CD8-positive, alpha-beta memory T cell (primary cell): ENCODE measurements at regions not wholly inside any gene's neighbourhood (a gene's known extent, or its start where the extent isn't known, plus 50 kb on each side); places are given as distances from the start of the nearest gene placed in this dataset.

Source experiments
- CTCF ChIA-PET: fragments of 350-600 bp; sonication (Branson Sonifier 250); formaldehyde crosslinking; loops from one replicate; lab custom pipeline; 2021; ENCODE audit warnings: antibody characterized with exemption; lab: Charles Lee
- POLR2A ChIA-PET: fragments of 350-600 bp; sonication (Branson Sonifier 250); formaldehyde crosslinking; loops from one replicate; lab custom pipeline; 2021; ENCODE audit warnings: antibody characterized with exemption; lab: Charles Lee
- DNase-seq, 5 donors: peaks; one replicate each; pipeline versions ENCODE4 v3.0.0 to v3.0.0-alpha.2; 2020 to 2022; ENCODE audit warnings: mixed read lengths in 1 of 5
- H3K27ac ChIP-seq: one replicate; pipeline ENCODE4 v1.7.0; 2013; ENCODE audit warnings: low read depth, mild to moderate bottlenecking, low read length, moderate library complexity
- H3K27me3 ChIP-seq: 2 replicates; pipeline ENCODE4 v1.7.0; 2013; ENCODE audit warnings: low read length, mild to moderate bottlenecking; ENCODE audit not compliant: insufficient read depth, poor library complexity, severe bottlenecking
- H3K36me3 ChIP-seq: 2 replicates; pipeline ENCODE4 v1.7.0; 2013; ENCODE audit warnings: mild to moderate bottlenecking, low read length, moderate library complexity; ENCODE audit not compliant: insufficient read depth
- H3K4me1 ChIP-seq: 2 replicates; pipeline ENCODE4 v1.7.0; 2013; ENCODE audit warnings: mild to moderate bottlenecking, low read length, moderate library complexity; ENCODE audit not compliant: insufficient read depth
- H3K4me3 ChIP-seq: 2 replicates; pipeline ENCODE4 v1.7.0; 2013; ENCODE audit warnings: mild to moderate bottlenecking, low read length
- H3K9me3 ChIP-seq: 2 replicates; pipeline ENCODE4 v1.7.0; 2013; ENCODE audit warnings: mild to moderate bottlenecking, low read length
- H3K27ac Mint-ChIP-seq, 8 donors: one replicate each; pipeline ENCODE4 v1.8.0; 2020 to 2021; ENCODE audit warnings: mixed read lengths in 8 of 8, mild to moderate bottlenecking in 6 of 8, inconsistent platforms in 3 of 8, moderate library complexity in 3 of 8
- H3K27me3 Mint-ChIP-seq, 2 donors: one replicate each; pipeline ENCODE4 v1.8.0; 2020 to 2021; ENCODE audit warnings: mixed read lengths in 2 of 2, mild to moderate bottlenecking in 1 of 2, moderate library complexity in 1 of 2
- H3K36me3 Mint-ChIP-seq, 3 donors: one replicate each; pipeline ENCODE4 v1.8.0; 2020 to 2021; ENCODE audit warnings: mixed read lengths in 3 of 3, inconsistent platforms in 1 of 3, mild to moderate bottlenecking in 1 of 3
- H3K4me1 Mint-ChIP-seq, 3 donors: one replicate each; pipeline ENCODE4 v1.8.0; 2020 to 2021; ENCODE audit warnings: mixed read lengths in 3 of 3, inconsistent platforms in 1 of 3, mild to moderate bottlenecking in 1 of 3
- H3K4me3 Mint-ChIP-seq, 7 donors: one replicate each; pipeline ENCODE4 v1.8.0; 2020 to 2021; ENCODE audit warnings: mixed read lengths in 7 of 7, mild to moderate bottlenecking in 6 of 7, moderate library complexity in 4 of 7, inconsistent platforms in 2 of 7
- H3K9me3 Mint-ChIP-seq, 5 donors: one replicate each; pipeline ENCODE4 v1.8.0; 2020 to 2022; ENCODE audit warnings: mixed read lengths in 5 of 5, mild to moderate bottlenecking in 3 of 5, moderate library complexity in 2 of 5, inconsistent platforms in 1 of 5

GRCh38 chr1:109818988-109819764, 55.5 kb upstream of the EPS8L3 start:
- no peaks in the 10 kb centered on the region for H3K27me3 Mint-ChIP-seq
- peak overlapping the region in 2 of 8 donors; percentile 37 to 47 for H3K27ac Mint-ChIP-seq
- POLR2A ChIA-PET, result no interaction called here
- Histone ChIP-seq H3K9me3 (no peaks in the 10 kb centered on the region), H3K4me1 (peaks cover 27% of the 10 kb centered on the region), H3K27ac (peak overlapping the region; percentile 31), H3K36me3 (no peaks in the 10 kb centered on the region), H3K4me3 (no peak overlapping the region), H3K27me3 (no peaks in the 10 kb centered on the region)
- peaks cover 0 to 3% (median 0%) of the 10 kb centered on the region in 5 donors for H3K9me3 Mint-ChIP-seq
- no peak for DNase-seq
- CTCF ChIA-PET, result no interaction called here
- H3K36me3 Mint-ChIP-seq, result peaks cover 0 to 4% (median 0%) of the 10 kb centered on the region in 3 donors
- H3K4me1 Mint-ChIP-seq, result peaks cover 5 to 17% (median 5%) of the 10 kb centered on the region in 3 donors
- no peak overlapping the region for H3K4me3 Mint-ChIP-seq

GRCh38 chr1:109818271-109818987, 54.7 kb upstream of the EPS8L3 start:
- H3K27ac Mint-ChIP-seq, result no peak overlapping the region
- CTCF ChIA-PET, result interaction anchor here (0.9 kb wide), 1 partner anchor 28 kb away, joined by 3 read pairs; no protein-coding TSS in a partner anchor
- peaks cover 0 to 4% (median 0%) of the 10 kb centered on the region in 3 donors for H3K36me3 Mint-ChIP-seq
- Histone ChIP-seq H3K9me3 (no peaks in the 10 kb centered on the region), H3K4me1 (peaks cover 19% of the 10 kb centered on the region), H3K4me3 (no peak overlapping the region), H3K36me3 (no peaks in the 10 kb centered on the region), H3K27ac (peak overlapping the region; percentile 31), H3K27me3 (no peaks in the 10 kb centered on the region)
- no peaks in the 10 kb centered on the region for H3K27me3 Mint-ChIP-seq
- POLR2A ChIA-PET, result no interaction called here
- DNase-seq, result no peak
- H3K9me3 Mint-ChIP-seq, result peaks cover 0 to 3% (median 0%) of the 10 kb centered on the region in 5 donors
- peaks cover 4 to 12% (median 5%) of the 10 kb centered on the region in 3 donors for H3K4me1 Mint-ChIP-seq
- H3K4me3 Mint-ChIP-seq, result no peak overlapping the region

GRCh38 chr1:109817881-109818270, 54.2 kb upstream of the EPS8L3 start:
- no peak overlapping the region for H3K27ac ChIP-seq
- Mint-ChIP-seq H3K9me3 (peaks cover 0 to 3% (median 0%) of the 10 kb centered on the region in 5 donors), H3K4me1 (peaks cover 3 to 7% (median 4%) of the 10 kb centered on the region in 3 donors), H3K36me3 (peaks cover 0 to 4% (median 0%) of the 10 kb centered on the region in 3 donors), H3K4me3 (no peak overlapping the region), H3K27me3 (peaks cover 0 to 2% of the 10 kb centered on the region in 2 donors), H3K27ac (no peak overlapping the region)
- no peaks in the 10 kb centered on the region for H3K36me3 ChIP-seq
- H3K27me3 ChIP-seq, result no peaks in the 10 kb centered on the region
- no peak overlapping the region for H3K4me3 ChIP-seq
- peaks cover 14% of the 10 kb centered on the region for H3K4me1 ChIP-seq
- no peak for DNase-seq
- ChIA-PET POLR2A (no interaction called here), CTCF (interaction anchor here (0.9 kb wide), 1 partner anchor 27 kb away, joined by 3 read pairs; no protein-coding TSS in a partner anchor)
- H3K9me3 ChIP-seq, result no peaks in the 10 kb centered on the region

GRCh38 chr1:109816975-109817535, 53.3 kb upstream of the EPS8L3 start:
- Histone ChIP-seq H3K4me1 (peaks cover 6% of the 10 kb centered on the region), H3K9me3 (no peaks in the 10 kb centered on the region), H3K27me3 (no peaks in the 10 kb centered on the region), H3K36me3 (no peaks in the 10 kb centered on the region), H3K27ac (no peak overlapping the region), H3K4me3 (no peak overlapping the region)
- DNase-seq, result no peak
- H3K27ac Mint-ChIP-seq, result no peak overlapping the region
- peaks cover 0 to 2% of the 10 kb centered on the region in 2 donors for H3K27me3 Mint-ChIP-seq
- H3K9me3 Mint-ChIP-seq, result peaks cover 0 to 3% (median 0%) of the 10 kb centered on the region in 5 donors
- CTCF ChIA-PET, result interaction anchor here (0.7 to 1.2 kb wide), 2 partner anchors 12 to 15 kb away, joined by 3 read pairs; no protein-coding TSS in a partner anchor
- H3K4me3 Mint-ChIP-seq, result peak overlapping the region in 1 of 7 donors; percentile 67
- H3K4me1 Mint-ChIP-seq, result peaks cover 0 to 3% (median 0%) of the 10 kb centered on the region in 3 donors
- peaks cover 0 to 4% (median 0%) of the 10 kb centered on the region in 3 donors for H3K36me3 Mint-ChIP-seq
- POLR2A ChIA-PET, result no interaction called here

- Histone ChIP-seq H3K4me3 (no peak overlapping the region), H3K27ac (no peak overlapping the region), H3K4me1 (no peaks in the 10 kb centered on the region), H3K27me3 (no peaks in the 10 kb centered on the region), H3K9me3 (no peaks in the 10 kb centered on the region), H3K36me3 (no peaks in the 10 kb centered on the region)
- Mint-ChIP-seq H3K9me3 (peaks cover 0 to 3% (median 0%) of the 10 kb centered on the region in 5 donors), H3K36me3 (peaks cover 0 to 4% (median 0%) of the 10 kb centered on the region in 3 donors), H3K27me3 (peaks cover 0 to 3% of the 10 kb centered on the region in 2 donors), H3K4me3 (no peak overlapping the region), H3K4me1 (no peaks in the 10 kb centered on the region), H3K27ac (no peak overlapping the region)
- ChIA-PET CTCF (interaction anchor here (1.2 kb wide), 1 partner anchor 15 kb away, joined by 3 read pairs; no protein-coding TSS in a partner anchor), POLR2A (no interaction called here)
- DNase-seq, result no peak
Measured at GRCh38 chr1:109816175-109816811, 52.6 kb upstream of the EPS8L3 start.

GRCh38 chr1:109815809-109816174, 52.1 kb upstream of the EPS8L3 start:
- no peak overlapping the region for H3K27ac ChIP-seq
- CTCF ChIA-PET, result no interaction called here
- Mint-ChIP-seq H3K27me3 (peaks cover 1 to 4% of the 10 kb centered on the region in 2 donors), H3K4me1 (no peaks in the 10 kb centered on the region), H3K4me3 (no peak overlapping the region), H3K36me3 (peaks cover 0 to 4% (median under 1%) of the 10 kb centered on the region in 3 donors), H3K9me3 (peaks cover 0 to 3% (median 0%) of the 10 kb centered on the region in 5 donors), H3K27ac (peak overlapping the region in 1 of 8 donors; percentile 25)
- no peak overlapping the region for H3K4me3 ChIP-seq
- H3K36me3 ChIP-seq, result no peaks in the 10 kb centered on the region
- no peaks in the 10 kb centered on the region for H3K27me3 ChIP-seq
- POLR2A ChIA-PET, result no interaction called here
- H3K4me1 ChIP-seq, result no peaks in the 10 kb centered on the region
- DNase-seq, result no peak
- H3K9me3 ChIP-seq, result no peaks in the 10 kb centered on the region

- Mint-ChIP-seq H3K27me3 (peaks cover 3 to 6% of the 10 kb centered on the region in 2 donors), H3K36me3 (peaks cover 0 to 4% (median 2%) of the 10 kb centered on the region in 3 donors), H3K4me3 (no peak overlapping the region), H3K27ac (peak overlapping the region in 1 of 8 donors; percentile 61), H3K9me3 (peaks cover 0 to 3% (median 0%) of the 10 kb centered on the region in 5 donors), H3K4me1 (no peaks in the 10 kb centered on the region)
- no peak for DNase-seq
- no peaks in the 10 kb centered on the region for H3K36me3 ChIP-seq
- CTCF ChIA-PET, result no interaction called here
- POLR2A ChIA-PET, result no interaction called here
- no peak overlapping the region for H3K4me3 ChIP-seq
- H3K27ac ChIP-seq, result no peak overlapping the region
- H3K4me1 ChIP-seq, result no peaks in the 10 kb centered on the region
- H3K9me3 ChIP-seq, result no peaks in the 10 kb centered on the region
- no peaks in the 10 kb centered on the region for H3K27me3 ChIP-seq
Measured at GRCh38 chr1:109814993-109815786, 51.5 kb upstream of the EPS8L3 start.
